ENCODE measurements at regions not wholly inside any gene's neighbourhood (a gene's known extent, or its start where the extent isn't known, plus 50 kb on each side); places are given as distances from the start of the nearest gene placed in this dataset.
"Not testable (repeated sequence)": the region's sequence is repeated elsewhere in the genome, so short reads cannot be mapped to it uniquely, and the experiment has no call there.

GRCh38 chr14:19059066-19059465 is 91.8 kb downstream of the POTEM start:
- not testable (repeated sequence) for H3K27ac ChIP-seq (replicated peaks; ENCODE audit: low read length); DNase-seq (ENCODE audit: low spot score); H2AFZ ChIP-seq (ENCODE audit: low read length)

GRCh38 chr14:19061689-19062450 is 94.6 kb downstream of the POTEM start:
- no CpG with 5 or more reads among the region's 34 CpGs for WGBS, 2 donors (ENCODE audit: extremely low coverage in 2 of 2, insufficient read length in 2 of 2, insufficient replicate concordance in 1 of 2)
- H2AFZ ChIP-seq (ENCODE audit: low read length); H3K9ac ChIP-seq (ENCODE audit: low read depth, low read length, poor library complexity); H3K18ac ChIP-seq (ENCODE audit: low read length); H2BK15ac ChIP-seq (ENCODE audit: low read length); H3K14ac ChIP-seq (ENCODE audit: low read length); H3K4me1 ChIP-seq (ENCODE audit: control insufficient read depth in 2 of 2, insufficient read depth in 1 of 2, low read depth in 1 of 2, low read length in 2 of 2); H2BK12ac ChIP-seq (ENCODE audit: low read length); H2AK5ac ChIP-seq (ENCODE audit: low read depth, low read length); H4K91ac ChIP-seq (ENCODE audit: low read depth, low read length, poor library complexity); H2BK5ac ChIP-seq (ENCODE audit: low read length); H3K9me3 ChIP-seq (replicated peaks in 1 of 2; ENCODE audit: control insufficient read depth in 2 of 2, insufficient read depth in 1 of 2, low read depth in 1 of 2, low read length in 2 of 2); H3K27me3 ChIP-seq (ENCODE audit: control insufficient read depth in 3 of 3, insufficient read depth in 3 of 3, low read depth in 1 of 3, low read length in 3 of 3); H3K4me3 ChIP-seq (ENCODE audit: low read length in 2 of 2); H3K4ac ChIP-seq (ENCODE audit: low read length); H3K27ac ChIP-seq (replicated peaks; ENCODE audit: low read length); H3K79me1 ChIP-seq (ENCODE audit: low read depth, low read length); H3K23ac ChIP-seq (ENCODE audit: low read depth, low read length, poor library complexity); H3K36me3 ChIP-seq (replicated peaks in 1 of 2; ENCODE audit: control insufficient read depth in 2 of 2, insufficient read depth in 2 of 2, low read length in 2 of 2); DNase-seq (ENCODE audit: low spot score); H2BK120ac ChIP-seq (ENCODE audit: low read depth, low read length); H4K8ac ChIP-seq (ENCODE audit: low read depth, low read length); H3K4me2 ChIP-seq (ENCODE audit: insufficient read depth, low read length, poor library complexity, severe bottlenecking): not testable (repeated sequence)

More at GRCh38 chr14:19059066-19059465, 91.8 kb downstream of the POTEM start:
- H3K23ac ChIP-seq (ENCODE audit: low read depth, low read length, poor library complexity); H2BK12ac ChIP-seq (ENCODE audit: low read length); H3K4me1 ChIP-seq (ENCODE audit: control insufficient read depth in 2 of 2, insufficient read depth in 1 of 2, low read depth in 1 of 2, low read length in 2 of 2); H2BK120ac ChIP-seq (ENCODE audit: low read depth, low read length); H3K14ac ChIP-seq (ENCODE audit: low read length); H4K91ac ChIP-seq (ENCODE audit: low read depth, low read length, poor library complexity); H4K8ac ChIP-seq (ENCODE audit: low read depth, low read length); H3K79me1 ChIP-seq (ENCODE audit: low read depth, low read length); H3K9me3 ChIP-seq (replicated peaks in 1 of 2; ENCODE audit: control insufficient read depth in 2 of 2, insufficient read depth in 1 of 2, low read depth in 1 of 2, low read length in 2 of 2); H3K27me3 ChIP-seq (ENCODE audit: control insufficient read depth in 3 of 3, insufficient read depth in 3 of 3, low read depth in 1 of 3, low read length in 3 of 3); H2AK5ac ChIP-seq (ENCODE audit: low read depth, low read length); H3K4ac ChIP-seq (ENCODE audit: low read length); H3K4me3 ChIP-seq (ENCODE audit: low read length in 2 of 2); H2BK15ac ChIP-seq (ENCODE audit: low read length); H3K9ac ChIP-seq (ENCODE audit: low read depth, low read length, poor library complexity); H3K4me2 ChIP-seq (ENCODE audit: insufficient read depth, low read length, poor library complexity, severe bottlenecking); H2BK5ac ChIP-seq (ENCODE audit: low read length); H3K18ac ChIP-seq (ENCODE audit: low read length); H3K36me3 ChIP-seq (replicated peaks in 1 of 2; ENCODE audit: control insufficient read depth in 2 of 2, insufficient read depth in 2 of 2, low read length in 2 of 2): not testable (repeated sequence)
- no CpG with 5 or more reads among the region's 2 CpGs for WGBS, 2 donors (ENCODE audit: extremely low coverage in 2 of 2, insufficient read length in 2 of 2, insufficient replicate concordance in 1 of 2)

GRCh38 chr14:19068957-19069356 is 101.7 kb downstream of the POTEM start:
- not testable (repeated sequence) for H4K8ac ChIP-seq (ENCODE audit: low read depth, low read length); H3K18ac ChIP-seq (ENCODE audit: low read length); H2BK12ac ChIP-seq (ENCODE audit: low read length); H3K23ac ChIP-seq (ENCODE audit: low read depth, low read length, poor library complexity); H3K36me3 ChIP-seq (replicated peaks in 1 of 2; ENCODE audit: control insufficient read depth in 2 of 2, insufficient read depth in 2 of 2, low read length in 2 of 2); H2AK5ac ChIP-seq (ENCODE audit: low read depth, low read length); H2AFZ ChIP-seq (ENCODE audit: low read length); H3K27me3 ChIP-seq (ENCODE audit: control insufficient read depth in 3 of 3, insufficient read depth in 3 of 3, low read depth in 1 of 3, low read length in 3 of 3); H3K9ac ChIP-seq (ENCODE audit: low read depth, low read length, poor library complexity); H3K14ac ChIP-seq (ENCODE audit: low read length); H3K4me3 ChIP-seq (ENCODE audit: low read length in 2 of 2); H2BK5ac ChIP-seq (ENCODE audit: low read length); H2BK120ac ChIP-seq (ENCODE audit: low read depth, low read length); H2BK15ac ChIP-seq (ENCODE audit: low read length); DNase-seq (ENCODE audit: low spot score); H3K79me1 ChIP-seq (ENCODE audit: low read depth, low read length); H3K4me2 ChIP-seq (ENCODE audit: insufficient read depth, low read length, poor library complexity, severe bottlenecking); H3K27ac ChIP-seq (replicated peaks; ENCODE audit: low read length); H3K4ac ChIP-seq (ENCODE audit: low read length); H3K4me1 ChIP-seq (ENCODE audit: control insufficient read depth in 2 of 2, insufficient read depth in 1 of 2, low read depth in 1 of 2, low read length in 2 of 2); H3K9me3 ChIP-seq (replicated peaks in 1 of 2; ENCODE audit: control insufficient read depth in 2 of 2, insufficient read depth in 1 of 2, low read depth in 1 of 2, low read length in 2 of 2); H4K91ac ChIP-seq (ENCODE audit: low read depth, low read length, poor library complexity)
- WGBS, 2 donors (ENCODE audit: extremely low coverage in 2 of 2, insufficient read length in 2 of 2, insufficient replicate concordance in 1 of 2) = no CpG with 5 or more reads among the region's 3 CpGs

DNA sequence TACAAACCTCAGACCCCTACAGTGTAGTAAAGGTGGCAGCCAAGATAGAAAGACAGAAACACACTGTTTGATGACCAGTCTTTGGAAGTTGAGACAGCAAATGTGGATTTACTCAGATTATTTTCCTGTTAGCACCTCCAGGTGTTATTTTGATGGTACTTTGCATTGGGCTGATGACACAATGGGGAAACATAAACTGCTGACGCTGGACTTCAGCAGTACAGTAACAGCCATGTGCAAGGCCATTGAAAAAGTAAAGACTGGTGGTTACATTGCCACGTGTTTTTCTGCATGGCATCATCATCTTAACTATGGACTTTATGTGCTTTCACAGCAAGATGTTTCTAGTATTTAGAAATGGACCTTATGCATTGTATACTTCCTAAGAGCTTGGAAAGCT is 105.3 kb downstream of the POTEM start:
- not testable (repeated sequence) for H3K9ac ChIP-seq (ENCODE audit: low read depth, low read length, poor library complexity); H2BK120ac ChIP-seq (ENCODE audit: low read depth, low read length); H2AFZ ChIP-seq (ENCODE audit: low read length); H3K27ac ChIP-seq (replicated peaks; ENCODE audit: low read length); H4K91ac ChIP-seq (ENCODE audit: low read depth, low read length, poor library complexity); H2BK5ac ChIP-seq (ENCODE audit: low read length); DNase-seq (ENCODE audit: low spot score); H2BK12ac ChIP-seq (ENCODE audit: low read length); H3K4me2 ChIP-seq (ENCODE audit: insufficient read depth, low read length, poor library complexity, severe bottlenecking); H3K9me3 ChIP-seq (replicated peaks in 1 of 2; ENCODE audit: control insufficient read depth in 2 of 2, insufficient read depth in 1 of 2, low read depth in 1 of 2, low read length in 2 of 2); H3K14ac ChIP-seq (ENCODE audit: low read length); H3K4ac ChIP-seq (ENCODE audit: low read length); H3K4me3 ChIP-seq (ENCODE audit: low read length in 2 of 2); H3K36me3 ChIP-seq (replicated peaks in 1 of 2; ENCODE audit: control insufficient read depth in 2 of 2, insufficient read depth in 2 of 2, low read length in 2 of 2); H2AK5ac ChIP-seq (ENCODE audit: low read depth, low read length); H3K23ac ChIP-seq (ENCODE audit: low read depth, low read length, poor library complexity); H4K8ac ChIP-seq (ENCODE audit: low read depth, low read length); H3K4me1 ChIP-seq (ENCODE audit: control insufficient read depth in 2 of 2, insufficient read depth in 1 of 2, low read depth in 1 of 2, low read length in 2 of 2); H3K79me1 ChIP-seq (ENCODE audit: low read depth, low read length); H2BK15ac ChIP-seq (ENCODE audit: low read length); H3K27me3 ChIP-seq (ENCODE audit: control insufficient read depth in 3 of 3, insufficient read depth in 3 of 3, low read depth in 1 of 3, low read length in 3 of 3); H3K18ac ChIP-seq (ENCODE audit: low read length)
- WGBS, 2 donors (ENCODE audit: extremely low coverage in 2 of 2, insufficient read length in 2 of 2, insufficient replicate concordance in 1 of 2) = no CpG with 5 or more reads among the region's 2 CpGs
